ENCODE measurements at regions not wholly inside any gene's neighbourhood (a gene's known extent, or its start where the extent isn't known, plus 50 kb on each side); places are given as distances from the start of the nearest gene placed in this dataset.
A peak's percentile ranks its signal among the peaks of the same experiment; 100 is the strongest.

GRCh38 chr17:71922439-71922838 lies 198.4 kb upstream of the SOX9 start:
- Mint-ChIP-seq H3K27ac (no peak overlapping the region), H3K4me1 (peaks cover 10% of the 10 kb centered on the region), H3K36me3 (no peaks in the 10 kb centered on the region), H3K9me3 (no peaks in the 10 kb centered on the region), H3K4me3 (no peak overlapping the region), H3K27me3 (ENCODE audit: low read depth) (no peaks in the 10 kb centered on the region)
- ATAC-seq (peak; percentile 76), DNase-seq (ENCODE audit: low spot score) (no peak)
- ChIA-PET CTCF (no interaction called here), POLR2A (no interaction called here)
- TF ChIP-seq FOXJ3 (CRISPR knock-in tag; IDR thresholded peaks at IDR 0.05; ENCODE audit: borderline replicate concordance) = no peak
- TF ChIP-seq USF2 (CRISPR knock-in tag; IDR thresholded peaks at IDR 0.05) = 0 out of 2 replicates have a peak, but pooled peaks have one; percentile 26

- Mint-ChIP-seq H3K27ac (no peak overlapping the region), H3K4me3 (no peak overlapping the region), H3K36me3 (no peaks in the 10 kb centered on the region), H3K27me3 (ENCODE audit: low read depth) (no peaks in the 10 kb centered on the region), H3K4me1 (peaks cover 7% of the 10 kb centered on the region), H3K9me3 (no peaks in the 10 kb centered on the region)
- ATAC-seq (no peak), DNase-seq (ENCODE audit: low spot score) (no peak)
- POLR2A ChIA-PET = no interaction called here
- CTCF ChIA-PET = no interaction called here
- TF ChIP-seq FOXK1 (CRISPR knock-in tag; IDR thresholded peaks at IDR 0.05) (no peak), SP1 (CRISPR knock-in tag; conservative IDR thresholded peaks at IDR 0.05) (no peak), ARID4B (CRISPR knock-in tag; IDR thresholded peaks at IDR 0.05; ENCODE audit: borderline replicate concordance) (no peak), FOXP1 (CRISPR knock-in tag; IDR thresholded peaks at IDR 0.05; ENCODE audit: borderline replicate concordance) (no peak), AFF4 (CRISPR knock-in tag; IDR thresholded peaks at IDR 0.05; ENCODE audit: borderline replicate concordance) (no peak), NR2C2 (CRISPR knock-in tag; IDR thresholded peaks at IDR 0.05) (no peak), HMGXB4 (CRISPR knock-in tag; IDR thresholded peaks at IDR 0.05) (no peak), JAZF1 (CRISPR knock-in tag; IDR thresholded peaks at IDR 0.05) (no peak), RELA (CRISPR knock-in tag; IDR thresholded peaks at IDR 0.05; ENCODE audit: borderline replicate concordance) (no peak), AR (CRISPR knock-in tag; IDR thresholded peaks at IDR 0.05) (no peak), ERG (CRISPR knock-in tag; IDR thresholded peaks at IDR 0.05) (no peak), ZNF263 (CRISPR knock-in tag; IDR thresholded peaks at IDR 0.05; ENCODE audit: low read depth) (no peak), EMX1 (CRISPR knock-in tag; IDR thresholded peaks at IDR 0.05) (no peak)
Measured at GRCh38 chr17:71926746-71927398, 193.9 kb upstream of the SOX9 start.
